SK-N-SH treated with all-trans-retinoic acid at 6 μM for 48 hours (cell line): ENCODE measurements at regions not wholly inside any gene's neighbourhood (a gene's known extent, or its start where the extent isn't known, plus 50 kb on each side); places are given as distances from the start of the nearest gene placed in this dataset.

Experiments
- ATAC-seq: fragments of 200-7000 bp; cut with Tn5 transposase; 3 replicates; pipeline ENCODE4 v1.9.1; 2020; ENCODE audit warnings: mild to moderate bottlenecking, moderate library complexity
- BACH2 ChIP-seq: fragments of 250-450 bp; sonication (Bioruptor Pico); IDR thresholded peaks from 2 replicates; pipeline ENCODE4 v1.9.0; 2021; ENCODE audit warnings: mild to moderate bottlenecking, borderline replicate concordance
- CREB5 ChIP-seq: fragments of 250-450 bp; sonication (Bioruptor Pico); IDR thresholded peaks from 2 replicates; pipeline ENCODE4 v1.5.1; 2020; ENCODE audit warnings: low read depth, mild to moderate bottlenecking, moderate library complexity
- CSDC2 ChIP-seq: fragments of 250-450 bp; sonication (Bioruptor Pico); IDR thresholded peaks from 2 replicates; pipeline ENCODE4 v1.5.0; 2020; ENCODE audit warnings: mild to moderate bottlenecking, moderate library complexity
- CSRNP3 ChIP-seq: fragments of 250-450 bp; sonication (Bioruptor Pico); IDR thresholded peaks from 2 replicates; pipeline ENCODE4 v1.5.1; 2021; ENCODE audit warnings: mild to moderate bottlenecking, moderate library complexity
- ESRRG ChIP-seq: fragments of 250-450 bp; sonication (Bioruptor Pico); IDR thresholded peaks from 2 replicates; pipeline ENCODE4 v1.6.1; 2021; ENCODE audit warnings: mild to moderate bottlenecking
- GLIS3 ChIP-seq: fragments of 250-450 bp; sonication (Bioruptor Pico); IDR thresholded peaks from 2 replicates; pipeline ENCODE4 v1.5.0; 2020; ENCODE audit warnings: mild to moderate bottlenecking, moderate library complexity
- ISL1 ChIP-seq: fragments of 250-450 bp; sonication (Bioruptor Pico); IDR thresholded peaks from 2 replicates; pipeline ENCODE4 v2.1.2; 2022; ENCODE audit warnings: mild to moderate bottlenecking, moderate library complexity
- OSR1 ChIP-seq: fragments of 250-450 bp; sonication (Bioruptor Pico); IDR thresholded peaks from 2 replicates; pipeline ENCODE4 v1.8.0; 2022; ENCODE audit warnings: moderate library complexity, mild to moderate bottlenecking, inconsistent platforms
- POU6F1 ChIP-seq: fragments of 250-450 bp; sonication (Bioruptor Pico); IDR thresholded peaks from 2 replicates; pipeline ENCODE4 v1.8.0; 2021; ENCODE audit warnings: low read depth, mild to moderate bottlenecking, moderate library complexity, borderline replicate concordance
- RARB ChIP-seq: fragments of 250-450 bp; sonication (Bioruptor Pico); IDR thresholded peaks from 2 replicates; pipeline ENCODE4 v1.8.0; 2021; ENCODE audit warnings: mild to moderate bottlenecking, moderate library complexity
- SNAI2 ChIP-seq: fragments of 250-450 bp; sonication (Bioruptor Pico); IDR thresholded peaks from 2 replicates; pipeline ENCODE4 v1.5.0; 2020; ENCODE audit warnings: mild to moderate bottlenecking, moderate library complexity
- TOX ChIP-seq: fragments of 250-450 bp; sonication (Bioruptor Pico); IDR thresholded peaks from 2 replicates; pipeline ENCODE4 v1.8.0; 2021; ENCODE audit warnings: mild to moderate bottlenecking, moderate library complexity, borderline replicate concordance
- TSHZ2 ChIP-seq: fragments of 250-450 bp; sonication (Bioruptor Pico); IDR thresholded peaks from 2 replicates; pipeline ENCODE4 v1.5.0; 2020; ENCODE audit warnings: mild to moderate bottlenecking, moderate library complexity
- ZC3H10 ChIP-seq: fragments of 250-450 bp; sonication (Bioruptor Pico); IDR thresholded peaks from 2 replicates; pipeline ENCODE4 v1.5.1; 2021; ENCODE audit warnings: mild to moderate bottlenecking, moderate library complexity
- ZFP30 ChIP-seq: fragments of 450-650 bp; formaldehyde crosslinking; IDR thresholded peaks from 2 replicates; pipeline ENCODE4 v1.5.0; 2022; ENCODE audit warnings: mild to moderate bottlenecking, moderate library complexity
- ZNF565 ChIP-seq: fragments of 450-650 bp; formaldehyde crosslinking; conservative IDR thresholded peaks from 2 replicates; pipeline ENCODE4 v1.5.0; 2020; ENCODE audit warnings: low read depth, mild to moderate bottlenecking, moderate library complexity
- ZNF70 ChIP-seq: fragments of 450-650 bp; formaldehyde crosslinking; IDR thresholded peaks from 2 replicates; pipeline ENCODE4 v1.5.0; 2020; ENCODE audit warnings: mild to moderate bottlenecking, moderate library complexity
- ZNF8 ChIP-seq: fragments of 450-650 bp; formaldehyde crosslinking; IDR thresholded peaks from 2 replicates; pipeline ENCODE4 v1.5.0; 2020; ENCODE audit warnings: mild to moderate bottlenecking, moderate library complexity

GRCh38 chr2:185939858-185940257 lies 201.3 kb downstream of the FSIP2 start:
- no peak for ATAC-seq
- no peak for TF ChIP-seq TOX
- no peak for TF ChIP-seq ZNF565 (CRISPR knock-in tag)
- TF ChIP-seq TSHZ2: no peak
- TF ChIP-seq ZNF70 (CRISPR knock-in tag): no peak
- TF ChIP-seq CSDC2 (CRISPR knock-in tag): no peak
- no peak for TF ChIP-seq ESRRG (CRISPR knock-in tag)
- no peak for TF ChIP-seq SNAI2
- TF ChIP-seq ISL1 (CRISPR knock-in tag): no peak
- TF ChIP-seq RARB (CRISPR knock-in tag): no peak
- no peak for TF ChIP-seq BACH2 (CRISPR knock-in tag)
- TF ChIP-seq ZNF8 (CRISPR knock-in tag): no peak

GRCh38 chr2:185942855-185943254 lies 204.3 kb downstream of the FSIP2 start:
- ATAC-seq: no peak
- TF ChIP-seq ZFP30 (CRISPR knock-in tag) (no peak), ISL1 (CRISPR knock-in tag) (no peak), BACH2 (CRISPR knock-in tag) (no peak), RARB (CRISPR knock-in tag) (no peak), POU6F1 (no peak)
- TF ChIP-seq, all 23 proteins: peak for 0

- no peak for ATAC-seq
- TF ChIP-seq ZC3H10 (CRISPR knock-in tag): no peak
- no peak for TF ChIP-seq ZNF565 (CRISPR knock-in tag)
- no peak for TF ChIP-seq OSR1 (CRISPR knock-in tag)
- TF ChIP-seq CSRNP3 (CRISPR knock-in tag): no peak
- no peak for TF ChIP-seq GLIS3 (CRISPR knock-in tag)
- no peak for TF ChIP-seq ZNF8 (CRISPR knock-in tag)
- no peak for TF ChIP-seq ISL1 (CRISPR knock-in tag)
These were observed 209.1 kb downstream of the FSIP2 start for GRCh38 chr2:185947722-185948121.

GRCh38 chr2:185952100-185952499 lies 213.5 kb downstream of the FSIP2 start:
- no peak for ATAC-seq
- TF ChIP-seq ISL1 (CRISPR knock-in tag): no peak
- no peak for TF ChIP-seq TSHZ2
- no peak for TF ChIP-seq BACH2 (CRISPR knock-in tag)
- TF ChIP-seq ZNF8 (CRISPR knock-in tag): no peak
- no peak for TF ChIP-seq CSDC2 (CRISPR knock-in tag)
- TF ChIP-seq CREB5 (CRISPR knock-in tag): no peak
